ENCODE measurements at regions not wholly inside any gene's neighbourhood (a gene's known extent, or its start where the extent isn't known, plus 50 kb on each side); places are given as distances from the start of the nearest gene placed in this dataset.

GRCh38 chr6:156109713-156110112, 654.1 kb upstream of the NOX3 start:
- no peak for DNase-seq

- no peak for DNase-seq
Observed at GRCh38 chr6:156107624-156108101, 652.0 kb upstream of the NOX3 start.

GRCh38 chr6:156102129-156102528, 646.5 kb upstream of the NOX3 start:
- no peak for DNase-seq

GRCh38 chr6:156098839-156099238, 643.2 kb upstream of the NOX3 start:
- no peak for DNase-seq

- no peak for DNase-seq
Observed at GRCh38 chr6:156087487-156087886, 631.8 kb upstream of the NOX3 start.

GRCh38 chr6:156082012-156082411, 626.4 kb upstream of the NOX3 start:
- no peak for DNase-seq

- no peak for DNase-seq
Observed at GRCh38 chr6:156080371-156080770, 624.7 kb upstream of the NOX3 start.

GRCh38 chr6:156068881-156069280, 613.2 kb upstream of the NOX3 start:
- no peak for DNase-seq

GRCh38 chr6:156065849-156066248, 610.2 kb upstream of the NOX3 start:
- no peak for DNase-seq

- DNase-seq: no peak
Observed at GRCh38 chr6:156062091-156062563, 606.5 kb upstream of the NOX3 start.

- no peak for DNase-seq
Observed at GRCh38 chr6:156061465-156061864, 605.8 kb upstream of the NOX3 start.

GRCh38 chr6:156060013-156060412, 604.4 kb upstream of the NOX3 start:
- DNase-seq: no peak

GRCh38 chr6:156058356-156058755, 602.7 kb upstream of the NOX3 start:
- DNase-seq: no peak

GRCh38 chr6:156057869-156058268, 602.2 kb upstream of the NOX3 start:
- DNase-seq: no peak

GRCh38 chr6:156056085-156056484, 600.4 kb upstream of the NOX3 start:
- no peak for DNase-seq

- DNase-seq: no peak
Observed at GRCh38 chr6:156053626-156054025, 598.0 kb upstream of the NOX3 start.

GRCh38 chr6:156046841-156047449, 591.3 kb upstream of the NOX3 start:
- DNase-seq: no peak

- no peak for DNase-seq
Observed at GRCh38 chr6:156046268-156046665, 590.6 kb upstream of the NOX3 start.

GRCh38 chr6:156045401-156046267, 590.0 kb upstream of the NOX3 start:
- no peak for DNase-seq

GRCh38 chr6:156033598-156033997, 578.0 kb upstream of the NOX3 start:
- no peak for DNase-seq

GRCh38 chr6:156031516-156031915, 575.9 kb upstream of the NOX3 start:
- DNase-seq: no peak

GRCh38 chr6:156030053-156030452, 574.4 kb upstream of the NOX3 start:
- DNase-seq: no peak

GRCh38 chr6:156029286-156029985, 573.8 kb upstream of the NOX3 start:
- no peak for DNase-seq
